Neural cell (in vitro differentiated cells): ENCODE measurements at regions not wholly inside any gene's neighbourhood (a gene's known extent, or its start where the extent isn't known, plus 50 kb on each side); places are given as distances from the start of the nearest gene placed in this dataset.

ENCODE experiments used
- CTCF ChIP-seq: fragments of 450-650 bp; IDR thresholded peaks from 2 replicates; pipeline ENCODE4 v1.5.1; 2014; ENCODE audit warnings: antibody characterized with exemption, mild to moderate bottlenecking, moderate library complexity; ENCODE audit not compliant: poor library complexity, severe bottlenecking
- EP300 ChIP-seq: fragments of 450-650 bp; conservative IDR thresholded peaks from 2 replicates; pipeline ENCODE4 v1.6.1; 2014; ENCODE audit warnings: antibody characterized with exemption, mild to moderate bottlenecking, moderate library complexity; ENCODE audit not compliant: poor library complexity, severe bottlenecking
- POLR2AphosphoS5 ChIP-seq: IDR thresholded peaks from 2 replicates; pipeline ENCODE4 v1.6.1; 2012
- RAD21 ChIP-seq: fragments of 450-650 bp; conservative IDR thresholded peaks from 2 replicates; pipeline ENCODE4 v1.6.1; 2014; ENCODE audit warnings: antibody characterized with exemption, mild to moderate bottlenecking, moderate library complexity
- REST ChIP-seq: IDR thresholded peaks from 2 replicates; pipeline ENCODE4 v1.6.1; 2012; ENCODE audit warnings: borderline replicate concordance
- SMC3 ChIP-seq: fragments of 450-650 bp; conservative IDR thresholded peaks from 2 replicates; pipeline ENCODE4 v1.6.1; 2014; ENCODE audit warnings: antibody characterized with exemption, mild to moderate bottlenecking, moderate library complexity; ENCODE audit not compliant: poor library complexity
- TAF1 ChIP-seq: IDR thresholded peaks from 2 replicates; pipeline ENCODE4 v1.6.1; 2012; ENCODE audit warnings: low read depth

DNA sequence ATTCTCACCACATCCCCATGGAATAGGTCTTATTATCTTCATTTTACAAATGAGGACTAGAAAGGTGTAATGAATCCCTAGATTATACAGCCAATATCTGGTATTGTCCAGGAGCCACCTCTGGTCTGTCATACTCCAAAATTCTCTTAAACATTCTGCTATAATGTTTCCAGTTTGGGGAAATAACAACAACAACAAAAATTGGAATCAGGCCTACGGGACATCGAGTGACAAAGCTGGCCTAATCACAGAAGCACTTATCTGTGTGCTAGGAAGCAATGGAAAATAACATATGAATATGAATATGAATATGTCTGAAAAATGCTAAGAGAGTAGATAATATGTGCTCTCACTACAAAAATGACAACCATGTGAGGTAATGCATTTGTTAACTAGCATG is 264.1 kb downstream of the GASK1B start:
- TF ChIP-seq RAD21 = no peak
- no peak for TF ChIP-seq CTCF
- no peak for TF ChIP-seq EP300
- no peak for TF ChIP-seq POLR2AphosphoS5
- TF ChIP-seq REST = no peak
- no peak for TF ChIP-seq SMC3
- no peak for TF ChIP-seq TAF1
